SK-N-SH (cell line): ENCODE measurements at regions not wholly inside any gene's neighbourhood (a gene's known extent, or its start where the extent isn't known, plus 50 kb on each side); places are given as distances from the start of the nearest gene placed in this dataset.

Experiments used
- CTCF ChIP-seq: fragments of 200-600 bp; sonication (generic); IDR thresholded peaks from 2 replicates; pipeline ENCODE4 v1.6.1; 2017; ENCODE audit warnings: antibody characterized with exemption, mild to moderate bottlenecking, moderate library complexity
- FOXM1 ChIP-seq: IDR thresholded peaks from 2 replicates; pipeline ENCODE4 v1.4.0; 2012; ENCODE audit warnings: low read depth, mild to moderate bottlenecking
- IRF3 ChIP-seq: fragments of 150-350 bp; IDR thresholded peaks from 2 replicates; pipeline ENCODE4 v1.6.1; 2016; ENCODE audit warnings: mild to moderate bottlenecking, low read depth, low read length
- MXI1 ChIP-seq: IDR thresholded peaks from 2 replicates; pipeline ENCODE4 v1.6.1; 2012; ENCODE audit warnings: mild to moderate bottlenecking, low read depth, low read length, improper control_type of control experiment
- PBX3 ChIP-seq: IDR thresholded peaks from 2 replicates; pipeline ENCODE4; 2012
- POLR2AphosphoS5 ChIP-seq: IDR thresholded peaks from 2 replicates; pipeline ENCODE4 v1.6.1; 2012; ENCODE audit warnings: low read depth, low read length
- TEAD4 ChIP-seq: IDR thresholded peaks from 2 replicates; pipeline ENCODE4 v1.4.0; 2012; ENCODE audit warnings: mild to moderate bottlenecking, borderline replicate concordance; ENCODE audit not compliant: insufficient read depth
- USF2 ChIP-seq: fragments of 150-350 bp; IDR thresholded peaks from 2 replicates; pipeline ENCODE4 v1.6.1; 2017; ENCODE audit warnings: antibody characterized with exemption, low read length, low read depth, borderline replicate concordance
- TF ChIP-seq, protein P1 (sequence below): IDR thresholded peaks from 2 replicates; pipeline ENCODE4 v1.4.0; 2012; ENCODE audit warnings: low read depth

DNA sequence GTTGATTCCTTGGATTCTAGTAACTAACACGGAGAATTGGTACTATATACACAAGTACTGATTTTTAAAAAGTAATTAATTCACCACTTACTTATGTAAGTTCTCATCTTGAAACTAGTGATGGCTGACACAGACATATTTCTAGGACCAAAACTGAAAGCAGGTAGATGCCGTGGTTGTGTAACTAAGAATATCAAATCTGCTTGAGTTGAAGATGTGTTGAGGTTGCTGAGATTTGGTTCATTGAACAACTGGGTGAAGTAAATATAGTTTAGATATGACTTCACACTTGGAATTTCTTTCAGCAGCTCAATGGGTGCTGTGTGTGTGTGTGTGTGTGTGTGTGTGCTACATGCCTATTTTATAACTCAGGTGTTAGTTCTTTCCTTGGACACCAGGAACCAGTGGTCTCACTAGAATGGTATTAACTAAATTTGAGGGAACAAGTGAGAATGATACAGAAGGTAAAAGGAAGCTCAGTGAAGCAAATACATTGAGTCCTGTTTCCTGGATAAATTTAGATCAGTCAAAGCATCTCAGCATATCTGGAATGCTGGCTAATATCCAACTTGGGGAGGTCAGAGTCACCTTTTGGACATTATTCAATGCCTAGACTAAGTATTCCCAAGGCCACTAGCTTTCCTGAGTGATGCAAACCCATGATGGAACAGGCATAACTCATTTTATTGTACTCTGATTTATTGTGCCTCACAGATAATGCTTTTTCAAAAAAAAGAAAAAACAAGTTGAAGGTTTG is 110.7 kb upstream of the ZEB2 start:
- TF ChIP-seq FOXM1, result no peak
- TF ChIP-seq TEAD4, result no peak
- no peak for TF ChIP-seq PBX3
- no peak for TF ChIP-seq POLR2AphosphoS5
- TF ChIP-seq CTCF, result no peak
- no peak for TF ChIP-seq IRF3
- TF ChIP-seq USF2, result no peak
- no peak for TF ChIP-seq MXI1
- TF ChIP-seq, protein P1, sequence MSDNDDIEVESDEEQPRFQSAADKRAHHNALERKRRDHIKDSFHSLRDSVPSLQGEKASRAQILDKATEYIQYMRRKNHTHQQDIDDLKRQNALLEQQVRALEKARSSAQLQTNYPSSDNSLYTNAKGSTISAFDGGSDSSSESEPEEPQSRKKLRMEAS, result no peak
